ENCODE measurements at regions not wholly inside any gene's neighbourhood (a gene's known extent, or its start where the extent isn't known, plus 50 kb on each side); places are given as distances from the start of the nearest gene placed in this dataset.

DNA sequence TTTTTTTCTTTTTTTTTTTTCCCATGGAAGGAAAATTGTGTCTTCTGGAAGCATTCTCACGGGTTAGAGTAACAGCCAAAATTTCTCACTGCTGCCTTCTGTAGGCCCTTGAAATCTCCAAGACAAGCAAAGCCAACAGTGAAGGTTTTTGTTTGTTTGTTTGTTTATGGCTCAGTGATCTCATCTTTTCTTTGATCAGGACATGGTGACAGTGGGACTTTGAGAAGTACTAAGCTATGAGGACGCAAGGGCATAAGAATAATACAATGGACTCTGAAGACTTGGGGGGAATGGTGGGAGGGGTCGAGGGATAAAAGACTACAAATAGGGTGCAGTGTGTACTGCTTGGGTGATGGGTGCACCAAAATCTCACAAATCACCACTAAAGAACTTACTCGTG lies 419.4 kb downstream of the PTPRC start:
- TF ChIP-seq, protein P1, sequence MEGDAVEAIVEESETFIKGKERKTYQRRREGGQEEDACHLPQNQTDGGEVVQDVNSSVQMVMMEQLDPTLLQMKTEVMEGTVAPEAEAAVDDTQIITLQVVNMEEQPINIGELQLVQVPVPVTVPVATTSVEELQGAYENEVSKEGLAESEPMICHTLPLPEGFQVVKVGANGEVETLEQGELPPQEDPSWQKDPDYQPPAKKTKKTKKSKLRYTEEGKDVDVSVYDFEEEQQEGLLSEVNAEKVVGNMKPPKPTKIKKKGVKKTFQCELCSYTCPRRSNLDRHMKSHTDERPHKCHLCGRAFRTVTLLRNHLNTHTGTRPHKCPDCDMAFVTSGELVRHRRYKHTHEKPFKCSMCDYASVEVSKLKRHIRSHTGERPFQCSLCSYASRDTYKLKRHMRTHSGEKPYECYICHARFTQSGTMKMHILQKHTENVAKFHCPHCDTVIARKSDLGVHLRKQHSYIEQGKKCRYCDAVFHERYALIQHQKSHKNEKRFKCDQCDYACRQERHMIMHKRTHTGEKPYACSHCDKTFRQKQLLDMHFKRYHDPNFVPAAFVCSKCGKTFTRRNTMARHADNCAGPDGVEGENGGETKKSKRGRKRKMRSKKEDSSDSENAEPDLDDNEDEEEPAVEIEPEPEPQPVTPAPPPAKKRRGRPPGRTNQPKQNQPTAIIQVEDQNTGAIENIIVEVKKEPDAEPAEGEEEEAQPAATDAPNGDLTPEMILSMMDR (conservative IDR thresholded peaks at IDR 0.05 in 1 of 2, IDR thresholded peaks at IDR 0.05 in 1 of 2; ENCODE audit: extremely low read depth in 1 of 2, insufficient read depth in 1 of 2, low read depth in 1 of 2, low read length in 2 of 2), result no peak
- TF ChIP-seq EZH2 (IDR thresholded peaks at IDR 0.05; ENCODE audit: borderline replicate concordance, low read length), result no peak
